Neural progenitor cell (in vitro differentiated cells): ENCODE measurements at regions not wholly inside any gene's neighbourhood (a gene's known extent, or its start where the extent isn't known, plus 50 kb on each side); places are given as distances from the start of the nearest gene placed in this dataset.
"Not testable (repeated sequence)": the region's sequence is repeated elsewhere in the genome, so short reads cannot be mapped to it uniquely, and the experiment has no call there.

Source experiments
- DNase-seq: peaks from one replicate; pipeline ENCODE4 v3.0.0-alpha.2; 2016; ENCODE audit warnings: low spot score
- H2AFZ ChIP-seq: fragments of 200-600 bp; sonication (generic); replicated peaks from 2 replicates; pipeline ENCODE4 v1.6.1; 2016; ENCODE audit warnings: antibody characterized with exemption
- H3F3A ChIP-seq: fragments of 200-600 bp; sonication (generic); 2 replicates; pipeline ENCODE4 v1.6.1; 2016; ENCODE audit warnings: antibody characterized with exemption, low read depth
- H3K27ac ChIP-seq: fragments of 200-600 bp; sonication (generic); 2 replicates; pipeline ENCODE4 v1.5.1; 2016; ENCODE audit warnings: mild to moderate bottlenecking
- H3K27me3 ChIP-seq: fragments of 200-600 bp; sonication (generic); 2 replicates; pipeline ENCODE4 v1.6.1; 2016; ENCODE audit warnings: mild to moderate bottlenecking, moderate library complexity
- H3K36me3 ChIP-seq: fragments of 200-600 bp; sonication (generic); 2 replicates; pipeline ENCODE4 v1.5.1; 2016
- H3K4me1 ChIP-seq: fragments of 200-600 bp; sonication (generic); 2 replicates; pipeline ENCODE4 v1.6.1; 2016; ENCODE audit warnings: mixed run types
- H3K4me2 ChIP-seq: fragments of 200-600 bp; sonication (generic); 2 replicates; pipeline ENCODE4 v1.6.1; 2016
- H3K4me3 ChIP-seq: fragments of 200-600 bp; sonication (generic); 2 replicates; pipeline ENCODE4 v1.5.1; 2016
- H3K79me2 ChIP-seq: fragments of 200-600 bp; sonication (generic); 2 replicates; pipeline ENCODE4 v1.6.1; 2016; ENCODE audit warnings: low read depth
- H3K9ac ChIP-seq: fragments of 200-600 bp; sonication (generic); 2 replicates; pipeline ENCODE4 v1.6.1; 2016
- H3K9me3 ChIP-seq: fragments of 200-600 bp; sonication (generic); 2 replicates; pipeline ENCODE4 v1.5.1; 2016; ENCODE audit warnings: low read depth
- H4K20me1 ChIP-seq: fragments of 200-600 bp; sonication (generic); 2 replicates; pipeline ENCODE4 v1.6.1; 2016; ENCODE audit warnings: low read depth
- H3K27ac Mint-ChIP-seq: 3 replicates; pipeline ENCODE4 v1.8.0; 2021; ENCODE audit warnings: mixed read lengths
- H3K27me3 Mint-ChIP-seq: 2 replicates; pipeline ENCODE4 v1.8.0; 2022; ENCODE audit warnings: low read depth, mild to moderate bottlenecking, inconsistent platforms, moderate library complexity, mixed read lengths; ENCODE audit not compliant: insufficient read depth
- H3K36me3 Mint-ChIP-seq: 3 replicates; pipeline ENCODE4 v1.8.0; 2021; ENCODE audit warnings: mixed read lengths
- H3K4me1 Mint-ChIP-seq: 3 replicates; pipeline ENCODE4 v1.8.0; 2021; ENCODE audit warnings: mixed read lengths
- H3K4me3 Mint-ChIP-seq: 3 replicates; pipeline ENCODE4 v1.8.0; 2021; ENCODE audit warnings: mild to moderate bottlenecking, moderate library complexity, mixed read lengths
- H3K9me3 Mint-ChIP-seq: 3 replicates; pipeline ENCODE4 v1.8.0; 2020; ENCODE audit warnings: mixed read lengths
- CTCF ChIP-seq: fragments of 200-600 bp; sonication (generic); IDR thresholded peaks from 2 replicates; pipeline ENCODE4 v1.5.1; 2017; ENCODE audit warnings: antibody characterized with exemption, mild to moderate bottlenecking
- EZH2 ChIP-seq: fragments of 200-600 bp; sonication (generic); IDR thresholded peaks from 2 replicates; pipeline ENCODE4 v1.6.1; 2017; ENCODE audit warnings: antibody characterized with exemption, mild to moderate bottlenecking, moderate library complexity
- EZH2phosphoT487 ChIP-seq: fragments of 200-600 bp; sonication (generic); IDR thresholded peaks from 2 replicates; pipeline ENCODE4 v1.6.1; 2017; ENCODE audit warnings: antibody characterized with exemption

GRCh38 chr5:32534041-32534440 is 51.3 kb upstream of the SUB1 start:
- no peak overlapping the region for H2AFZ ChIP-seq
- H3K27ac Mint-ChIP-seq = peak overlapping the region; percentile 20
- no peaks in the 10 kb centered on the region for H3K27me3 ChIP-seq

GRCh38 chr5:32531885-32532520 is 53.4 kb upstream of the SUB1 start:
- H3K27ac ChIP-seq = no peak overlapping the region

More at GRCh38 chr5:32534041-32534440, 51.3 kb upstream of the SUB1 start:
- Mint-ChIP-seq H3K9me3 (no peaks in the 10 kb centered on the region), H3K36me3 (no peaks in the 10 kb centered on the region), H3K4me3 (no peak overlapping the region), H3K4me1 (peaks cover 39% of the 10 kb centered on the region), H3K27me3 (peaks cover 3% of the 10 kb centered on the region)
- H3F3A ChIP-seq = no peaks in the 10 kb centered on the region
- H3K4me2 ChIP-seq = no peak overlapping the region
- DNase-seq = no peak
- no peaks in the 10 kb centered on the region for H3K4me1 ChIP-seq
- H3K27ac ChIP-seq = no peak overlapping the region
- H3K9me3 ChIP-seq = no peaks in the 10 kb centered on the region
- H3K9ac ChIP-seq = no peak overlapping the region
- no peaks in the 10 kb centered on the region for H4K20me1 ChIP-seq
- H3K36me3 ChIP-seq = no peaks in the 10 kb centered on the region
- no peaks in the 10 kb centered on the region for H3K79me2 ChIP-seq
- no peak for TF ChIP-seq EZH2
- no peak for TF ChIP-seq CTCF
- TF ChIP-seq EZH2phosphoT487 = no peak
- H3K4me3 ChIP-seq = no peak overlapping the region

GRCh38 chr5:32527321-32527720 is 58.0 kb upstream of the SUB1 start:
- H3K36me3 ChIP-seq, H3K27ac ChIP-seq, H3K9me3 Mint-ChIP-seq: not testable (repeated sequence)

More at GRCh38 chr5:32531885-32532520, 53.4 kb upstream of the SUB1 start:
- Mint-ChIP-seq H3K4me1 (peaks cover 29% of the 10 kb centered on the region), H3K36me3 (no peaks in the 10 kb centered on the region), H3K27me3 (peaks cover 7% of the 10 kb centered on the region), H3K27ac (peak overlapping the region; percentile 72), H3K9me3 (no peaks in the 10 kb centered on the region), H3K4me3 (peak overlapping the region; percentile 34)
- H3K27me3 ChIP-seq = no peaks in the 10 kb centered on the region
- H3K4me3 ChIP-seq = no peak overlapping the region
- no peaks in the 10 kb centered on the region for H3K9me3 ChIP-seq
- H3K79me2 ChIP-seq = no peaks in the 10 kb centered on the region
- no peaks in the 10 kb centered on the region for H3K36me3 ChIP-seq
- no peak overlapping the region for H3K9ac ChIP-seq
- no peaks in the 10 kb centered on the region for H3K4me1 ChIP-seq
- no peak overlapping the region for H3K4me2 ChIP-seq
- no peaks in the 10 kb centered on the region for H4K20me1 ChIP-seq
- H2AFZ ChIP-seq = peak overlapping the region; percentile 45
- DNase-seq = no peak
- no peak for TF ChIP-seq EZH2
- no peak for TF ChIP-seq CTCF
- TF ChIP-seq EZH2phosphoT487 = no peak
- H3F3A ChIP-seq = no peaks in the 10 kb centered on the region

GRCh38 chr5:32526810-32527209 is 58.5 kb upstream of the SUB1 start:
- no peaks in the 10 kb centered on the region for H3K79me2 ChIP-seq
- no peaks in the 10 kb centered on the region for H3K36me3 Mint-ChIP-seq
- H3K27ac Mint-ChIP-seq = no peak overlapping the region
- no peaks in the 10 kb centered on the region for H3F3A ChIP-seq
- H3K27ac ChIP-seq = no peak overlapping the region
- H3K4me3 Mint-ChIP-seq = no peak overlapping the region
- no peaks in the 10 kb centered on the region for H3K27me3 ChIP-seq
- no peak overlapping the region for H3K4me2 ChIP-seq
- H2AFZ ChIP-seq = no peak overlapping the region
- H3K9ac ChIP-seq = no peak overlapping the region
- no peaks in the 10 kb centered on the region for H3K36me3 ChIP-seq
- no peak overlapping the region for H3K4me3 ChIP-seq
- no peak for TF ChIP-seq CTCF
- TF ChIP-seq EZH2 = no peak
- no peak for TF ChIP-seq EZH2phosphoT487
- H3K27me3 Mint-ChIP-seq = peaks cover 3% of the 10 kb centered on the region
- no peak for DNase-seq
- H3K4me1 ChIP-seq = no peaks in the 10 kb centered on the region
- H3K4me1 Mint-ChIP-seq = peaks cover 7% of the 10 kb centered on the region
- H4K20me1 ChIP-seq = no peaks in the 10 kb centered on the region
- H3K9me3 ChIP-seq = no peaks in the 10 kb centered on the region
- no peaks in the 10 kb centered on the region for H3K9me3 Mint-ChIP-seq

More at GRCh38 chr5:32527321-32527720, 58.0 kb upstream of the SUB1 start:
- not testable (repeated sequence) for H3K4me3 Mint-ChIP-seq, H3K4me3 ChIP-seq, H2AFZ ChIP-seq, H4K20me1 ChIP-seq, H3K9me3 ChIP-seq, H3K79me2 ChIP-seq, H3K27me3 ChIP-seq, H3K9ac ChIP-seq, H3K27me3 Mint-ChIP-seq, H3K4me2 ChIP-seq, H3K4me1 ChIP-seq, H3F3A ChIP-seq, DNase-seq, H3K36me3 Mint-ChIP-seq
- peak overlapping the region; percentile 67 for H3K27ac Mint-ChIP-seq
- peaks cover 12% of the 10 kb centered on the region for H3K4me1 Mint-ChIP-seq
